Glomerular visceral epithelial cell (primary cell): ENCODE measurements at regions not wholly inside any gene's neighbourhood (a gene's known extent, or its start where the extent isn't known, plus 50 kb on each side); places are given as distances from the start of the nearest gene placed in this dataset.

Experiments
- DNase-seq: peaks from one replicate; pipeline ENCODE4 v3.0.0-alpha.2; 2016; ENCODE audit errors: extremely low spot score

DNA sequence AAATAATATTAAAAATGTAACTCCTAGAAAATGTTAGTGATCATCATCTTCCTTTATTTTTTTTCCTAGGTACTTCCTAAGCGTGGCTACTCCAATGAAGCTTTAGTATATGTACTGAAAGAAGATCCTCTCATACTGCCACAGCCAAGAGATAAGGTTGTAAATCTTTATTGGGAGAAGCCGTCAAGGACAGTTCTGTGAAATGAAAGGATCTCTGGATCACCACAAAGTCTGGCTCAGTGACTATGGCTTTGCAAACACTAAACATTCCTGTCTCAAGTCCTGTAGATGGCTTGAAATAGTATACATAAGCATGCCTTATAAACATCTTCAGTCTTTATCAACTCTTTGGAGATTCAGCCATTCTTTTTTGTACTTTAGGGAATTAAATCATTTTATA is 61.2 kb upstream of the DPH5 start:
- no peak for DNase-seq

DNA sequence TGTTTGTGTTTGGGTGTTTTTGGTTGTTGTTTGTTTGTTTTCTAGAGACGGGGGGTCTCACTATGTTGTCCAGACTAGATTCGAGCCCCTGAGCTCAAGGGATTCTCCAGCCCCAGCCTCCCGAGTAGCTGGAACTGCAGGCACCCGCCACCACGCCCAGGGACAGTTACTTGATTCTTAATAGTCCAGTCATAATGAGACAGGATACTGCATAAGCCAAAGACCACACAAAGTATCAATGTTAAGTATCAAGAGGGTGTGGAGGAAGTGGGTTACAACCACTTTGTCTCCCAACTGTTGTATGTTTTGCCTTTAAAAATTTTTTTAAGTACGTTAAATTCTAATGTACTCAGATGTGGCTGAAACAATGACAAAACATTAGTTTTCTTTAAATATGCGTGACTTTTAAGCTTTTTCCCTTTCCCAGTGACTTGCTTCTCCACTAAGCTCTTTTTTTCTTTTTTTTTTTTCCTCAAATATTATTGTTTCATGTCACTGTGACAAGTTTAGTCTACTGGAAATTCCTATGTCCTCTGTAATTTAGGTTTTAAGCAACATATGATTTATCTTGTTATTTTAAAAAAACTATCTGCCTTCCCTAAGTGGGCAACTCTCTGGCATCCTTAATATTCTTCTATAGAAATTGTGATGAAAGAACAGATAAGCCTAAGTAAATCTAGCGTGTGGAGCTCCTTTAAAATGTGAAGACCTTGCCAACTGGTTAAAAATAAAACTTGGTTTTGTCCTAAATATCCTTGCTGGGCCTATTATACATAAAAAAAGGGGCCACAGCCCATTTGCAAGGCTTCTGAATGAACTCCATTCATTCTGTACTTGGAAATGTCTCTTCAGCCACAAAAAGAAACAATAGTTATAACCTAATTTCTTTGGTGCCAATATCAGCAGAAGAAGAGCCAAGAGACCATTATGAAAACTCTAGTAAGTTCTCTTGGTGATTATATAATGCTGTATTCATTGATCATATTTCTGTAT is 56.2 kb upstream of the DPH5 start:
- DNase-seq = no peak

DNA sequence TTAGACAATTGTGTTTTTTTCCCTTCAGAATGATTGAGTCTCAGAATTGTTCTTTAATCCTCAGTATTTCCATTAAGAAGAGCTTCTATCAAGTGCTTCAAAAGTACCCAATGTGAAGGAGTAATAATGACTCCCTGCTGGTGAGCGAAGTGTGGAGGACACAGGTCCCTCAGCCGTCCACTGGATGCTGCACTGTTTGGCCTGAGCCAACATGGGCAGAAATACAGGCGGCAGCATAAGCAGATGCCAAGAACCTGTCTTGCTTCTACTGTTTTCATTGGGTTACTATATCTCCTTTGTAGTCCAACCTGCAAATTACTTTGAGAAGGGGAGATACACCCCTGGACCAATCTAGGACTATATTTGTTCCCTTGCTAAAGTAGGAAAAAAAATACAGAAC is 55.3 kb upstream of the DPH5 start:
- no peak for DNase-seq

GRCh38 chr1:101079341-101079740 is 53.8 kb upstream of the DPH5 start:
- no peak for DNase-seq

GRCh38 chr1:101077849-101078248 is 52.3 kb upstream of the DPH5 start:
- no peak for DNase-seq

GRCh38 chr1:101075926-101076325 is 50.3 kb upstream of the DPH5 start:
- no peak for DNase-seq
